ENCODE measurements at regions not wholly inside any gene's neighbourhood (a gene's known extent, or its start where the extent isn't known, plus 50 kb on each side); places are given as distances from the start of the nearest gene placed in this dataset.
"Not testable (repeated sequence)": the region's sequence is repeated elsewhere in the genome, so short reads cannot be mapped to it uniquely, and the experiment has no call there.

GRCh38 chr22:25447686-25448434 is 116.6 kb upstream of the GRK3 start:
- peak; percentile 97 for TF ChIP-seq CTCF (conservative IDR thresholded peaks at IDR 0.05)
- H3K27ac ChIP-seq = peak overlapping the region; percentile 87

GRCh38 chr22:25448435-25449051 is 115.9 kb upstream of the GRK3 start:
- no peak for TF ChIP-seq CTCF (conservative IDR thresholded peaks at IDR 0.05)
- peak overlapping the region; percentile 87 for H3K27ac ChIP-seq

- no peak for TF ChIP-seq CTCF (conservative IDR thresholded peaks at IDR 0.05)
- peak overlapping the region; percentile 87; the same call in 1 of the 2 replicates for H3K27ac ChIP-seq
Measured at GRCh38 chr22:25449781-25450317, 114.6 kb upstream of the GRK3 start.

- H3K27ac ChIP-seq = peak overlapping the region; percentile 17; the same call in 1 of the 2 replicates
- TF ChIP-seq CTCF (conservative IDR thresholded peaks at IDR 0.05) = no peak
Measured at GRCh38 chr22:25451480-25452114, 112.9 kb upstream of the GRK3 start.

GRCh38 chr22:25452116-25452700 is 112.3 kb upstream of the GRK3 start:
- TF ChIP-seq CTCF (conservative IDR thresholded peaks at IDR 0.05) = no peak

GRCh38 chr22:25453058-25453457 is 111.4 kb upstream of the GRK3 start:
- H3K27ac ChIP-seq = no peak overlapping the region; the same call in 1 of the 2 replicates
- TF ChIP-seq CTCF (conservative IDR thresholded peaks at IDR 0.05) = no peak

More at GRCh38 chr22:25452116-25452700, 112.3 kb upstream of the GRK3 start:
- H3K27ac ChIP-seq = peak overlapping the region; percentile 21; the same call in 1 of the 2 replicates

GRCh38 chr22:25453557-25453956 is 110.9 kb upstream of the GRK3 start:
- TF ChIP-seq CTCF (conservative IDR thresholded peaks at IDR 0.05) = no peak

GRCh38 chr22:25456300-25457043 is 108.0 kb upstream of the GRK3 start:
- H3K27ac ChIP-seq = not testable (repeated sequence)

More at GRCh38 chr22:25453557-25453956, 110.9 kb upstream of the GRK3 start:
- no peak overlapping the region for H3K27ac ChIP-seq

GRCh38 chr22:25458631-25459030 is 105.8 kb upstream of the GRK3 start:
- H3K27ac ChIP-seq = not testable (repeated sequence)

GRCh38 chr22:25460682-25461081 is 103.8 kb upstream of the GRK3 start:
- not testable (repeated sequence) for H3K27ac ChIP-seq
